WTC11 (cell line): ENCODE measurements at regions not wholly inside any gene's neighbourhood (a gene's known extent, or its start where the extent isn't known, plus 50 kb on each side); places are given as distances from the start of the nearest gene placed in this dataset.

Experiments
- ATAC-seq: fragments of 200-7000 bp; cut with Tn5 transposase; 2 replicates; pipeline ENCODE4 v1.10.0; 2021; ENCODE audit warnings: mild to moderate bottlenecking, moderate library complexity
- CTCF ChIA-PET: fragments of 300-600 bp; sonication (Branson Sonifier 250); formaldehyde crosslinking; loops from one replicate; lab custom pipeline; 2021; ENCODE audit warnings: antibody characterized with exemption; lab: Charles Lee
- POLR2A ChIA-PET: fragments of 350-600 bp; sonication (Branson Sonifier 250); formaldehyde crosslinking; loops from one replicate; lab custom pipeline; 2021; ENCODE audit warnings: antibody characterized with exemption; lab: Charles Lee
- DNase-seq: peaks from one replicate; pipeline ENCODE4 v3.0.0; 2021; ENCODE audit warnings: low spot score
- H3K27ac Mint-ChIP-seq: 2 replicates; pipeline ENCODE4 v1.8.0; 2021; ENCODE audit warnings: mixed read lengths
- H3K27me3 Mint-ChIP-seq: 2 replicates; pipeline ENCODE4 v1.8.0; 2021; ENCODE audit warnings: low read depth, mild to moderate bottlenecking, moderate library complexity, mixed read lengths
- H3K36me3 Mint-ChIP-seq: 2 replicates; pipeline ENCODE4 v1.8.0; 2021; ENCODE audit warnings: mixed read lengths
- H3K4me1 Mint-ChIP-seq: 2 replicates; pipeline ENCODE4 v1.8.0; 2022; ENCODE audit warnings: mixed read lengths
- H3K4me3 Mint-ChIP-seq: 2 replicates; pipeline ENCODE4 v1.8.0; 2021; ENCODE audit warnings: mild to moderate bottlenecking, moderate library complexity, mixed read lengths
- H3K9me3 Mint-ChIP-seq: 2 replicates; pipeline ENCODE4 v1.8.0; 2021; ENCODE audit warnings: mixed read lengths
- CBFB ChIP-seq: sonication (generic); formaldehyde crosslinking; IDR thresholded peaks from 2 replicates; pipeline ENCODE4 v1.8.1; 2022; ENCODE audit warnings: mild to moderate bottlenecking, low read depth, missing genetic modification reagents
- CREM ChIP-seq: sonication (generic); formaldehyde crosslinking; IDR thresholded peaks from 2 replicates; pipeline ENCODE4 v1.8.1; 2022; ENCODE audit warnings: mild to moderate bottlenecking, missing genetic modification reagents, moderate library complexity
- E2F4 ChIP-seq: sonication (generic); formaldehyde crosslinking; IDR thresholded peaks from 2 replicates; pipeline ENCODE4 v1.8.1; 2022; ENCODE audit warnings: low read depth, mild to moderate bottlenecking, moderate library complexity, missing genetic modification reagents, borderline replicate concordance
- ERG ChIP-seq: fragments of 250-450 bp; sonication (Bioruptor Pico); IDR thresholded peaks from 2 replicates; pipeline ENCODE4 v1.8.0; 2021; ENCODE audit warnings: mild to moderate bottlenecking
- GABPB1 ChIP-seq: sonication (generic); formaldehyde crosslinking; IDR thresholded peaks from 2 replicates; pipeline ENCODE4 v1.8.1; 2023; ENCODE audit warnings: mild to moderate bottlenecking, missing genetic modification reagents
- GRHL2 ChIP-seq: fragments of 250-450 bp; sonication (Bioruptor Pico); IDR thresholded peaks from 2 replicates; pipeline ENCODE4 v1.8.0; 2022; ENCODE audit warnings: mild to moderate bottlenecking, moderate library complexity; ENCODE audit not compliant: insufficient replicate concordance, severe bottlenecking
- IRF2 ChIP-seq: sonication (generic); formaldehyde crosslinking; IDR thresholded peaks from 2 replicates; pipeline ENCODE4 v1.8.0; 2022; ENCODE audit warnings: low read depth, missing genetic modification reagents, borderline replicate concordance
- KAT7 ChIP-seq: sonication (generic); formaldehyde crosslinking; IDR thresholded peaks from 2 replicates; pipeline ENCODE4 v1.8.1; 2023; ENCODE audit warnings: missing genetic modification reagents, mild to moderate bottlenecking, borderline replicate concordance
- MLX ChIP-seq: sonication (generic); formaldehyde crosslinking; IDR thresholded peaks from 2 replicates; pipeline ENCODE4 v1.8.1; 2023; ENCODE audit warnings: mild to moderate bottlenecking, missing genetic modification reagents, moderate library complexity
- OVOL2 ChIP-seq: fragments of 250-450 bp; sonication (Bioruptor Pico); IDR thresholded peaks from 2 replicates; pipeline ENCODE4 v1.9.0; 2021; ENCODE audit warnings: mild to moderate bottlenecking, borderline replicate concordance
- PRDM15 ChIP-seq: sonication (generic); formaldehyde crosslinking; IDR thresholded peaks from 2 replicates; pipeline ENCODE4 v1.8.0; 2022; ENCODE audit warnings: missing genetic modification reagents
- PRRX2 ChIP-seq: fragments of 250-450 bp; sonication (Bioruptor Pico); IDR thresholded peaks from 2 replicates; pipeline ENCODE4 v1.8.0; 2021; ENCODE audit warnings: mild to moderate bottlenecking
- RELA ChIP-seq: sonication (generic); formaldehyde crosslinking; IDR thresholded peaks from 2 replicates; pipeline ENCODE4 v1.8.1; 2022; ENCODE audit warnings: missing genetic modification reagents, mild to moderate bottlenecking, borderline replicate concordance
- SP1 ChIP-seq: sonication (generic); formaldehyde crosslinking; conservative IDR thresholded peaks from 2 replicates; pipeline ENCODE4 v1.8.1; 2022; ENCODE audit warnings: missing genetic modification reagents
- USF2 ChIP-seq: sonication (generic); formaldehyde crosslinking; IDR thresholded peaks from 2 replicates; pipeline ENCODE4 v1.8.1; 2023; ENCODE audit warnings: mild to moderate bottlenecking, missing genetic modification reagents, moderate library complexity
- ZBTB43 ChIP-seq: sonication (generic); formaldehyde crosslinking; IDR thresholded peaks from 2 replicates; pipeline ENCODE4 v1.8.1; 2023; ENCODE audit warnings: mild to moderate bottlenecking, missing genetic modification reagents
- ZNF232 ChIP-seq: sonication (generic); formaldehyde crosslinking; IDR thresholded peaks from 2 replicates; pipeline ENCODE4 v1.8.0; 2022; ENCODE audit warnings: mild to moderate bottlenecking, missing genetic modification reagents
- ZNF423 ChIP-seq: fragments of 250-450 bp; sonication (Bioruptor Pico); IDR thresholded peaks from 2 replicates; pipeline ENCODE4 v2.1.2; 2022; ENCODE audit warnings: mild to moderate bottlenecking, moderate library complexity
- ZNF671 ChIP-seq: fragments of 250-450 bp; sonication (Bioruptor Pico); IDR thresholded peaks from 2 replicates; pipeline ENCODE4 v1.8.0; 2021; ENCODE audit warnings: mild to moderate bottlenecking

GRCh38 chr4:110854021-110854678 is 231.3 kb upstream of the PITX2 start (continued):
- TF ChIP-seq SP1 (CRISPR knock-in tag): no peak

GRCh38 chr4:110860125-110860524 is 237.2 kb upstream of the PITX2 start:
- no peak overlapping the region for H3K27ac Mint-ChIP-seq
- no peak for ATAC-seq
- no peaks in the 10 kb centered on the region for H3K36me3 Mint-ChIP-seq
- no peaks in the 10 kb centered on the region for H3K9me3 Mint-ChIP-seq
- no peaks in the 10 kb centered on the region for H3K27me3 Mint-ChIP-seq
- DNase-seq: no peak
- POLR2A ChIA-PET: no interaction called here
- H3K4me1 Mint-ChIP-seq: 0 out of 2 replicates have a peak, but pooled peaks cover 3% of the 10 kb centered on the region
- CTCF ChIA-PET: no interaction called here
- no peak overlapping the region for H3K4me3 Mint-ChIP-seq
- no peak for TF ChIP-seq PRRX2 (CRISPR knock-in tag)
- no peak for TF ChIP-seq GABPB1 (CRISPR knock-in tag)
- TF ChIP-seq ZNF232 (CRISPR knock-in tag): no peak
- TF ChIP-seq CREM (CRISPR knock-in tag): no peak
- no peak for TF ChIP-seq IRF2 (CRISPR knock-in tag)
- TF ChIP-seq RELA: no peak
- no peak for TF ChIP-seq ERG (CRISPR knock-in tag)
- TF ChIP-seq PRDM15 (CRISPR knock-in tag): no peak
- no peak for TF ChIP-seq CBFB (CRISPR knock-in tag)
- TF ChIP-seq E2F4 (CRISPR knock-in tag): no peak
- TF ChIP-seq ZBTB43 (CRISPR knock-in tag): no peak
- TF ChIP-seq ZNF671 (CRISPR knock-in tag): no peak
- TF ChIP-seq KAT7 (CRISPR knock-in tag): no peak
- no peak for TF ChIP-seq USF2
- no peak for TF ChIP-seq OVOL2 (CRISPR knock-in tag)
- TF ChIP-seq MLX (CRISPR knock-in tag): no peak
- no peak for TF ChIP-seq GRHL2 (CRISPR knock-in tag)
- TF ChIP-seq ZNF423 (CRISPR knock-in tag): no peak
